Fibroblast of skin of left quadriceps (primary cell): ENCODE measurements at regions not wholly inside any gene's neighbourhood (a gene's known extent, or its start where the extent isn't known, plus 50 kb on each side); places are given as distances from the start of the nearest gene placed in this dataset.
"Not testable (repeated sequence)": the region's sequence is repeated elsewhere in the genome, so short reads cannot be mapped to it uniquely, and the experiment has no call there.

Experiments used
- DNase-seq, 2 experiments: peaks; one replicate each; pipeline ENCODE4 v3.0.0-alpha.2; 2013; ENCODE audit warnings: low read depth in 2 of 2

DNA sequence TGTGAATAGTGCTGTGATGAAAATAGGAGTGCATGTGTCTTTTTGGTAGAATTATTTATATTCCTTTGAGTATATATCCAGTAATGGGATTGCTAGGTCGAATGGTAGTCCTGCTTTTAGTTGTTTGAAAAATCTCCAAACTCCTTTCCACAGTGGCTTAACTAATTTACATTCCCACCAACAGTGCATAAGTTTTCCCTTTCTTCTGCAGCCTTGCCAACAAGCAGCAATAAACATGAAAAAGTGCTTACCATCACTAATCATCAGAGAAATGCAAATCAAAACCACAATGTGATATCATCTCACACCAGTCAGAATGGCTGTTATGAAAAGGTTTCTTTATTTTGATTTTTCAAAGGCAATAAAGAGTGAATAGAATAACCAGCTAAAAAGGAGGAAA lies 1105.9 kb downstream of the NAALADL2 start:
- DNase-seq, result peak; percentile 44 to 52

DNA sequence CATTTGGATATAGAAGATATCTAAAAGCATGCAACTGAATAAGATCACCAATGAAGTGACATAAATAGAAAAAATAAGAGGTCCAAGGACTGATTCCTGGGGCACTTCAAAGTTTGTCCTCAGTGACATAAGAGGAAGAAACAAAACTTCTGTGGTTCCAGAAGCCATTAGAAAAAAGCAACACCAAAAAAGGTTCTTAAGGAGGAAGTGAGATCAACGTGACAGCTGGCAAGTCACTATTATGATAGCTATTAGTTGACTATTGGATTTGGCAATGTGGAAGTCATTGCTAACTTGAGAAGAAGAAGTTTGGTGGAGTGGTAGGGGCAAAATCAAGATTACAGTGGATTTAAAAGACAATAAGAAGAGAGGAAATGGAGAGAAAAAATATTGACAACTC lies 1098.3 kb downstream of the NAALADL2 start:
- DNase-seq, result no peak

DNA sequence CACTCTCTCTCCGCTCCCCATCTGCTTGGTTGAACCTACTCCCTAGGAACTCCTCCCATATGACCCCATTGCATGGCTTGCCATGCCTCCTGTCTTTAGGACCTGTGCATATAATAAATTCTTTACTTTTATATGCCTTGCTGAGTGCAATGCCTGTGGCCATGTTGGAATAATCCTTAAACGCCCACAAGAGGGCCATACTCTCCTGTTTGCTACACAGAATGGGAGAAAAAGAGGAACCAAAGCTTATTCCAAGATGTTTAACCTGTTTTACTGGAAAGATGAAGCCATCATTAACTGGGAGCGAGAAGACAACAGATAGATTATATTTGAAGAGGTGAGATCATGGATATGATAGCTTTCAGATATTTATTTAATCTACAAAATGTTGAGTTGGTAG lies 1097.8 kb downstream of the NAALADL2 start:
- peak in 1 of 2 experiments; percentile 16 for DNase-seq

DNA sequence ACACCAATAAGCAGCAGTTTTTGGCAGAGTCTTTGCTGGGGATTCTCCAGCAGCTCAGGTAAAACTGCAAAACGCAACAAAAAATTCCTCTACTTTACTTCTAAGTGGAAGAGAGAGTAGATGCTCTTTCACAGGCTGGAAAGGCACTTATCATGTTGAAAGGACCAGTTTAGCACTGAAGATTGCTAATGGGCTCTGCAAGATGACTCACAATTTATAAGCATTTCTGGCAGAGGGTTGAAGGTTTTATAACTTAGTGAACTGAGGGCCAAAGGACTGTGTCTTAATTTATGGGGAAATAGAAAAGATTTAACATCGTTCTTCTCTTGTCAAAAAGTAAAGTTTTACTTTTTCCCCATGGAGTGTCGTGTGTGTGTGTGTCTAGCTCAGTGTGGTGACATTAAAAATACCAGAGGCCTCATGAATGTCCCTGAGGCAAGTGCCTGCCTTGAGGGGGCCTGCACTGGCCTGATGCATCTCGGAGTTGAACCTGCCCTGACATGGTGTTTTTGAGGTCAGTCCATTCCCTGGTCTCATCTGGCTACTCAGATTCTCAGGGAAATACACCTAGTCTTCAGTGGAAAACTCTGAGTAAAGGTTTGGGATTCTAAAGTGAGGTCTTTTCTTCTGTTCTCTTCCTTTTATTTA lies 1092.0 kb downstream of the NAALADL2 start:
- DNase-seq, result peak; percentile 26 to 36

DNA sequence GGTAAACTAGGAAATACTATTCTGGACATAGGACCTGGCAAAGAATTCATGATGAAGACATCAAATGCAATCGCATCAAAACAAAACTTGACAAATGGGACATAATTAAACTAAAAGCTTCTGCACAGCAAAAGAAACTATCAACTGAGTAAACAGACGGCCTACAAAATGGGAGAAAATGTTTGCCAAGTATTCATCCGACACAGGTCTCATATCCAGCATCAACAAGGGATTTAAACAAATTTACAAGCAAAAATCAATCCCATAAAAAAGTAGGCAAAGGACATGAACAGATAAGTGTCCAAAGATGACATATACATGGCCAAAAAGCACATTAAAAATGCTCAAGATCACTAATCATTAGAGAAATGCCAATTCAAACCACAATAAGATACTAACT lies 1088.9 kb downstream of the NAALADL2 start:
- DNase-seq, result no peak

DNA sequence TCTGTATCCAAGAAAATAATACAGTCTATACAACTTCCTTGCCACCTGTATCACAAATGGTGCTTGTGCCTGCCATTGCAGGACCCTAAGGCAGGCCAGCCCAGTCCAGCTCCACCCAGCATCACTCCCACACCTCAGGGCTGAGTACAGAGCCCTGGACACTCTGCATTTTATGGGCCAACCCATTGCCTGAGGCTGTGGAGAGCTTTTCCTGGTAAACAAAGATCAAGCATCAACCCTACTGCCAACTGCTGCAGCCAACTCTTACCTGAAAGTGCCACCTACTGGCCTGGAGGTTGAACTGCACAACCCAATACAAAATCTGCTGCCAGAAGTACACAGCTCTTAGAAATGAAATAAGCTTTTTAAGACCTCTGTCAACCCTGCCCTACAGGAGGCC lies 1082.2 kb downstream of the NAALADL2 start:
- no peak for DNase-seq

DNA sequence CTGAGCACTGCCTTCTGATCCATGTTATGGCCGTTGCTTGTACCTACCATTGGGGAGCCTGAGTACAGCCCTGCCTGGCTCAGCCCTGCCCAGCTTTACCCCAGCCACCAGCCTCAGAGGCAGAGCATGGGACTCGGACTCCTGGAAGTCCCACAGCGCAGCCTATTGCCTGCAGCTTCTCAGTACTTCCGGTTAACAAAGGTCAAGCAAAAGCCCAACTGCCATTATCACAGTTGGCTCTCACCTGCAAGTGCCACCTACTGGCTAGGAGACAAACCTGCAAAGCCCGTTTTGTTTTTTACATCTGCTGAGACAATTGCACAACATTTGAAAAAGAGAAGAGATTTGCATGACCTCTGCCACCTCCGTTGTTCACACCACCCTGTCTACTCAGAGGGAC lies 1081.7 kb downstream of the NAALADL2 start:
- DNase-seq, result no peak

DNA sequence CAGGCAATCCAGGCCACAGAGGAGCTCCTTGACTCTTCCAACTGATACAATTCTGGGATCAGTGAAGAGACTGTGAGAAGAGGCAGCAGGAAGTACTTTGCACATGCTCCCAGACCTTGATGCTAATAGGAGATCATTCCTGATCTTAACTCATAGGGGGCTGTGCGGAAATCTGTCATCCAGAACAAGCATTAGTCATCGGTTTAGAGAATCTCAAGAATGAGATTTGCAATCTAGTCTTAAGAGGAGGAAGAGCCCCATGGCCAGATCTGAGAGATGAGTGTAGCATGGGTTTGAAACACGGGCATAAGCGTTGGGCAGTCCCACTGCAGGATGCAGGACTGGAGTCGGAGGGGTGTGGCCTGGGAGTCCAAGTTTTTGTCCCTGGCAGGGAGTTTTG lies 1081.1 kb downstream of the NAALADL2 start:
- DNase-seq, result peak; percentile 15 to 22

DNA sequence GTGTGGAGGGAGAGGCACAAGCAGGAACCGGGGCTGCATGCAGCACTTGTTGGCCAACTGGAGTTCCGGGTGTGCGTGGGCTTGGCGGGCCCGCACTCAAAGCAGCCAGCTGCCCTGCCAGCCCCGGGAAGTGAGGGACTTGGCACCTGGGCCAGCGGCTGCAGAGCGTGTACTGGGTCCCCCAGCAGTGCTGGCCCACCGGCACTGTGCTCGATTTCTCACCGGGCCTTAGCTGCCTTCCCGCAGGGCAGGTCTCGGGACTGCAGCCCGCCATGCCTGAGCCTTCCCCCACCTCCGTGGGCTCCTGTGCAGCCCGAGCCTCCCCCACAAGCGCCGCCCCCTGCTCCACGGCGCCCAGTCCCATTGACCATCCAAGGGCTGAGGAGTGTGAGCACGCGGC lies 1078.2 kb downstream of the NAALADL2 start:
- DNase-seq, result not testable (repeated sequence)

DNA sequence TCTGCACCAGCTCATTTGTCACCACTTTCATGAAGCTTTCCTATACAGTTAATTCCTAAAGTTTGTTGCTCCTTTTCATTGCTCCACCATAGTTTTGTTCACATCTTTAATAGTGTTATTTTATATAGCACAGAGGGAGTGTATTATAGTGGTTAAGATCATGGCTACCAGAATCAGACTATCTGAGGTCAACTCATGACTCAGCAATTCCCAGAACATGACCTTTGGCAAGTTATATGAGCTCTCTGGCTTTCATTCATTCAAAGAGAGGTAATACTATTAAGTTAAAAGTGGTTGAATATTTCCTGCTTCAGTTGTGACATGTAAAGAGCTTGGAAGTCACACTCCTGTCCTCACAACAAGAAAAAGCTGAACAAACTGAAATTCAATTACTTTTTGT lies 1073.5 kb downstream of the NAALADL2 start:
- no peak for DNase-seq

DNA sequence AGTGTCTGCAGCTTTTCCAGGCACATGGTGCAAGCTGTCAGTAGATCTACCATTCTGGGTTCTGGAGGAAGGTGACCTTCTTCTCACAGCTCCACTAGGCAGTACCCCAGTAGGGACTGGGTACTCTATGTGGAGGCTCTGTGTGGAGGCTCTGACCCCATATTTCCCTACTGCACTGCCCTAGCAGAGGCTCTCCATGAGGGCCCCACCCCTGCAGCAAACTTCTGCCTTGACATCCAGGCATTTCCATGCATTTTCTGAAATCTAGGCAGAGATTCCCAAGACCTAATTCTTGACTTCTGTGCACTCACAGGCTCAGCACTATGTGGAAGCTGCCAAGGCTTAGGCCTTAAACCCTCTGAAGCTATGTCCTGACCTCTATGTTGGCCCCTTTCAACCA lies 1060.0 kb downstream of the NAALADL2 start:
- DNase-seq, result no peak

DNA sequence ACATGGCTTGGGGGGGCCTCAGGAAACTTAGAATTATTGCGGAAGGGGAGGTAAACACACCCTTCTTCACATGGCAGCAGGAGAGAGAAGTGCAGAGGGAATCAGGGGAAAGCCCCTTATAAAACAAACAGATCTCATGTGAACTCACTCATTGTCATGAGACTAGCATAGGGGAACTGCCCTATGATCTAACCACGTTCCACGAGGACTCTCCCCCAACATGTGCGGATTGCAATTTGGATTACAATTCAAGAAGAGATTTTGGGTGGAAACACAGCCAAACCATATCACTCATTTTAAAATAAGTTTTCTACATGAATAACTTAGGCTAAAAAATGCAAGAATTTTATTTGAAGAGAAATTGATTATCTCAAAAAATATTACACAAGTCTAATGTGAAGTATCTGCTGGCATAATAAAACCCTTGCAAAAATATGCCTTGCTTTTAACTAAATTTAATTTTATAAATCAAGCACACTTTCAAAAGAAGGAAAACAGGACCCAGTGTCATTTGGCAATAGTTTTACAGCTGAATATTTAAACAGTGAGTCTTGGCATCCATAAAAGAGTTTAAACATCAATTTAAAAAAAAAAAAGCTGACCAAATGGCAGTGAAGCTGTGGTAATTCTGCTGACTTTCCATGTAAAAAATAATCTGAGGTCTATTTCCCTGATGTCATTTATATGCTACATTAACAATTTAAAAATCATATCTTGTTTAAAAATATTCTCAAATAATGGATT lies 1057.2 kb downstream of the NAALADL2 start:
- DNase-seq, result no peak

DNA sequence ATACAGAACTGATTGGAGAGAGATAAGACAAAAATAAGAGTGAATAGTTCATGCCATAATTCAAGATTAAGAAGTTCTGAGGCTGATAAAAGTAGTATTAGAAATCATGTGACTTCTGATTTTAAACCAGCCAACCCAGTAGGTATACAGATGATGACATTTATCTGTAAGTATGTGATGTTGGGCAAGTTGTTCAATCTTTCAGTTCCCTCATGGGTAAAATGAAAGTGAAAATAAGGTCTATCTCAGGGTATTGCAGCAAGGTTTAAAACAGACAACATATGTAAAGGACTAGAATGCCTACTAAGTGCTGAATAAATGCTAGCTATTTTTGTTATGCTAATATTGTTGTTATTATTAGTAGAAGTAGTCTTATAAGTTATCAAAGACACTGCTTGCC lies 1055.7 kb downstream of the NAALADL2 start:
- DNase-seq, result no peak

DNA sequence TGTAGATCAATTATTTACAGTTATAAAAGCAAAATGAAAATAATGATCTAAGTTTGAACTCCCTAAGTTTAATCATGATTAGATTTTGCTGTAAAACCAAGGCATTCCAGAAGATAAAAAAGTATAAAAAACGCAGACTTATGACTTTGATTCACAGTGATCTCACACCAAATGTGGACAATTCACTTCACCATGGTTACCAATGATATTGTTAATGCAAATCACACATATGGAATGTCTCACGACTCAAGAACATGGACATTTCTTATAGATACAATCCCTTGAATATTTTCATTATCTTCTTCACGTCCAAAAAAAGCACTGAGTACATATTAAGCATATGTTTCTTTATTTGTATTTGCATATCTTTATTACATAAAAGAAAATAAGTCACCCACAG lies 1054.2 kb downstream of the NAALADL2 start:
- DNase-seq, result no peak

DNA sequence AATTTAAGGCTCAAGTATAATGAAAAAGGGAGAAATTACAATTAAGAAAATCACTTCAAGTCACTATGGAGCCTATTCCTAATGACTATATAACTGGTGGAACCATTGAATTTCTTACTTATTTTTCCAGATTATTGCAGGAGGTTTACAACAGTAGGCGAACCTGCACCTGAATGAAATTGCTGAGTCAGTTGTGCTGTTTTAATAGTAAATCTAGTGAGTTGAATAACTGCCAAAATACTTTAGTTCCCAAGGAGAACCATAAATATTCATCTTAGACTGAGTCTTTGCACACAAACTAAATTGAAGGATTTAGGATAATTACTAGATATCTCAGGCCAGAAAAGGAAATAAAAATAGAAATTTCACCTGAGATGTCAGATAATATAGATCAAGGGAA lies 1052.8 kb downstream of the NAALADL2 start:
- DNase-seq, result no peak

DNA sequence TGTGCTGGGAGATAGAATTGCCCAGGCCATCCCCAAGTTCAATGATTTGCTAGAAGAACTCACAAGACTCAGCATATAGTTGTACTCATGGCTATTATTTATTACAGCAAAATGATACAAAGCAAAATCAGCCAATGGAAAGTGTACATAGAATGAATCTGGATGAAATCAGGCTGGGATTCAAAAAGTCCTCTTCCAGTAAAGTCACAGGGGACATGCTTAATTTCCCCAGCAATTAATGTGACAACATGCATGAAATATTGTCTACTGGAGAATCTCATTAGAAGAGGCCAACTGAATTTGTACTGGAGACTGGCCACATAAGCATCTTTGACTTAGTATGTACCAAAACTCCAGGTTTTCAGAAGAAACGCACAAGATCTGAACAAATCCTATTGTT lies 1043.1 kb downstream of the NAALADL2 start:
- no peak for DNase-seq

DNA sequence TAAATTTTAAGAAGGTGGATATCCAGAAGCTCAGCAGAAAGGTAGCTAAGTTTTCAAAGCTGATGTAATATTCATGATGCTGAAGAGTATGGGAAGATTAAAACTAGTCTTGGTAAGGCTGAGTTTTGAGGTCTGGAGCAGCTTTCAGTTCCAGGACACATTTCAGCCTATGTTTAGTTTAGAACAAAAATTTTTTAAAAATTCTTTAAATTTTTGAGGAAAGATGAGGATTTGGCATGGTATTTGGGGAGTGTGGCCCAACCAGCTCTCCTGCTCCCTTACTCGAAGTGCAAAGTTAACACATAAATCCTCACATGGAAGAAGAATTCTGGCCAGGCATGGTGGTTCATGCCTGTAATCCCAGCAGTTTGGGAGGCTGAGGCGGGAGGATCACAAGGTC lies 1039.1 kb downstream of the NAALADL2 start:
- no peak for DNase-seq

DNA sequence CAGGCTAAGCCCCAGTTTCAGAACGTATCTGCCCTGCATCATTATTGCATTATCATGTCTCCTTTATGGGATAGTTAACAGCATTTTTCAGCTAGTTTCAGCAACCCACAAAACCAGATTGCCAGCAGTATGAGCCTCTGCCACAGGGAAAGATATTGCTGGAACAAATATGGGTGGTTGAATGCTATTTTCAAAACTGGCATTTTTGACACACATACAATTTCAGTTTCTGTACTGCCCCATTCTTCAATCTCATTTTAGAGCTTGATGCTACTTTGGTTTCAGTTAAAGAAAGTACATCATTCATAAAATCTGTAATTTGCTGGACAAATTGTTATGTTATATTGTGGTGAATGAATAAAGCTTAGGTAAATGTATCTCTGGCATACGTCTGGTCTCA lies 1037.5 kb downstream of the NAALADL2 start:
- no peak for DNase-seq

DNA sequence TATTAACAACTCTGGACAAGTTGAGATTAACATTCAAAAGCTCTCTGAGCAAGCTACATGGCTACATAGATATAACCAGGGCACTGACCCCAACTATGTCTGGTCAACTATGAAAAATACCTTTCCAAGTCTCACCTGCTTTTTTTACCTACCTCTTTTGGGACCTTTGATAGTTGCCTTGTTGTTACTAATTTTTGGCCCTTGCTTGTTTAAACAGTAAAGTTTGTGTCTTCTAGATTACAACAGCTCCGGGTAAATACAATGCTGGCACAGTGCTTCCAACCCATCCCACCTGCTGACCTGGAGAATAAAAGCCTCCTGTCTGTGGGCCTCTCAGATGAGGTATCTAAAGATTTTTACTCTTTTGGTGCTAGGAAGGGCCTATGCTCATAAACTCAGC lies 1036.6 kb downstream of the NAALADL2 start:
- no peak for DNase-seq

DNA sequence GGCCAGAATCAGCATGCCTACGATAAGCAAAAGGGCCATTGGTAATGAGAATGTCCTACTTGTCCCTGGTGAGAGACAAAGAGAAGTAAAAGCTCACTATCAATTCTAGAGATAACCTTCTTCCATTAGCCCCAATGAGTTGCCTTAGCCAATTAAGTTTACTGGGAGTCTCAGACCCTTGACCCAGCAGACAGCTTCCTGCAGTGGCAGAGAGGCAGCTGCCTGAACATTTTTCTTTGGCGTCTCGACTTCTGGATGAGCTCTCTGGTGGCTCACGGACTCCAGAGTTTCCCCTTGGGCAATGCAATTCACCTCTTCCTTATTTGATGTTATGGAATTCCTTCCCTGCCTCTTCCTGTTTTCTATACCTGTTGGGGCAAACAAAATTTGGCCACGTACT lies 1034.4 kb downstream of the NAALADL2 start:
- DNase-seq, result no peak

DNA sequence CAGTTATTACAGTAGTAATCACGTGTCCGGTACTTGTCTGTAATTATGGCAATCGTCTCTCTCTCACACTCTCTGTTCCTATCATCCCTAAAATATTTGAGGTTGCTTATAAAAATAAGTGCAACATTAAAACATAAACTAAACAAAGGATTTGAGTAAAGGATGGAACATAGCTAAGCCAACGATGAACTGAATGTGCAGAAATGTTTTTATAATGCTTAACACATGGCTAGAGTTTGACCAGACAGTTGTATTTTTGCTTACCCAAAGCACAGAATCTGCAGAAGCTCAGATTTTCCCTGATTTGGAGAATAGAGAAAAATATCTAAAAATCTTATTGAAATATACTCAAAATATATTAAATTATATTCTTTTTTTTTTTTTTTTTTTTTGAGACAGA lies 1030.9 kb downstream of the NAALADL2 start:
- DNase-seq, result no peak

DNA sequence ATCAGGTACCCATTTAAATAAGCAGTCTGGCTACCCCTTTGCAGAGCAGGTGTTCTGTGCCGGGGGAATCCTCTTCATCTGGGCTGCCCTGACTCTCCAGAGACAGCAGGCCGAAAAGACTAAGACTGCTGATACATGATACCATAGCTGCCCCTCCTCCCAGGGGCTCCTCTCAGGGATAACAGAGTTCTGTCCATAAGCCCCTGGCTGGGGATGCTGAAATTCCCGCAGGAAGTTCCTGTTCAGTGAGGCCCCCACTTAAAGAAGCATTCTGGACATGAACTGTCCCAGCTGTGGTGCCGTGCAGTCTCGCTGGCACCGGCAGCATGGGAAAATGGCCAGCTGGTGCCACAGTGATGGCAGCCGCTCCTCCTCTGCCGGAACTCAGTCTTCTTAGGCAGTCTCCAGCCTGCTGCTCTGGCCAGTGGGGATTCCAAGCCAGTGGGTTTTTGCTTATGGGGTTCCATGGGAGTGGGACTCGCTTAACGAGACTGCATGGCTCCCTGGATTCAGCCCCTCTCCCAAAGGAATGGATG lies 1026.2 kb downstream of the NAALADL2 start:
- no peak for DNase-seq

DNA sequence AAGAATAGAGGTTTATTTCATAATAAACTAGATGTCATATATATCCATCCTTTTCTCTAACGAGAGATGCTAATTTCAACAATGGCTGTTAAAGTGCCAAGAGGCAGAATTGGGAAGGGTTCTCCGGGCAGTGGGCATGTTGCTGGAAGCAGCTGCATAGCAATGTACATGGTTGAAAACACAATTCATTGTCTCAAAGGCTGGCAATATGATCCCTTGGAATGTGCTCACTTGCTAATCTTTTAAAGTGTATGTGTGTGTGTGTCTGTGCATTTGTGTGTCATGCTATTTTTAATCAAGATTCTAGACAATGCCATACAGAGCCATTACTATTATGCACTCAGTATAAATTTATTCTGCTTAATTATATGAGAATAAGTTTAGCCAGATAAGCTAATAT lies 1020.3 kb downstream of the NAALADL2 start:
- DNase-seq, result no peak
